OCI-LY7 (cell line): ENCODE measurements at regions not wholly inside any gene's neighbourhood (a gene's known extent, or its start where the extent isn't known, plus 50 kb on each side); places are given as distances from the start of the nearest gene placed in this dataset.

Source experiments
- BruUV-seq: library from RNA; stranded (reverse); fragments of 400-500 nt; replicated peaks from 2 replicates; lab custom pipeline; 2021; lab: Mats Ljungman, UMichigan
- CTCF ChIA-PET: fragments of 300-600 bp; sonication (Branson Sonifier 250); formaldehyde crosslinking; loops from one replicate; lab custom pipeline; 2022; ENCODE audit warnings: antibody characterized with exemption; ENCODE audit not compliant: unreplicated experiment; lab: Charles Lee
- POLR2A ChIA-PET: fragments of 300-600 bp; sonication (Branson Sonifier 250); formaldehyde crosslinking; loops from one replicate; lab custom pipeline; 2022; ENCODE audit warnings: antibody characterized with exemption; lab: Charles Lee
- DNase-seq: peaks from one replicate; pipeline ENCODE4 v3.0.0-alpha.2; 2015; ENCODE audit warnings: low spot score
- H2AFZ ChIP-seq: fragments of 200-600 bp; sonication (generic), shearing (Covaris generic); 2 replicates; pipeline ENCODE4 v1.6.1; 2014; ENCODE audit warnings: mild to moderate bottlenecking, antibody characterized with exemption, low read length, moderate library complexity
- H3K27ac ChIP-seq: fragments of 200-600 bp; sonication (generic); 2 replicates; pipeline ENCODE4 v1.5.1; 2014; ENCODE audit warnings: mixed run types, low read depth, mild to moderate bottlenecking, moderate library complexity, low read length, inconsistent platforms; ENCODE audit not compliant: poor library complexity, severe bottlenecking
- H3K36me3 ChIP-seq: fragments of 200-600 bp; sonication (generic); 2 replicates; pipeline ENCODE4 v1.6.1; 2014; ENCODE audit warnings: mild to moderate bottlenecking, antibody characterized with exemption, low read length, moderate library complexity, mixed read lengths; ENCODE audit not compliant: insufficient read depth
- H3K4me1 ChIP-seq: fragments of 200-600 bp; sonication (generic); 2 replicates; pipeline ENCODE4 v1.5.1; 2014; ENCODE audit warnings: mild to moderate bottlenecking, low read length; ENCODE audit not compliant: insufficient read depth, poor library complexity, severe bottlenecking
- H3K4me2 ChIP-seq: fragments of 200-600 bp; sonication (generic); 2 replicates; pipeline ENCODE4 v1.6.1; 2014; ENCODE audit warnings: mild to moderate bottlenecking, low read length
- H3K4me3 ChIP-seq: fragments of 200-600 bp; sonication (generic); 2 replicates; pipeline ENCODE4 v1.5.1; 2014; ENCODE audit warnings: mild to moderate bottlenecking, low read depth, low read length; ENCODE audit not compliant: poor library complexity, severe bottlenecking
- H3K79me2 ChIP-seq: fragments of 200-600 bp; sonication (generic); 2 replicates; pipeline ENCODE4 v1.6.1; 2016; ENCODE audit warnings: low read depth, mild to moderate bottlenecking, low read length, moderate library complexity, mixed read lengths; ENCODE audit not compliant: insufficient read depth
- H3K9me2 ChIP-seq: fragments of 200-600 bp; sonication (generic); 2 replicates; pipeline ENCODE4 v1.6.1; 2016; ENCODE audit warnings: mild to moderate bottlenecking, low read length, mixed read lengths; ENCODE audit not compliant: insufficient read depth
- H3K9me3 ChIP-seq: fragments of 200-600 bp; sonication (generic); 2 replicates; pipeline ENCODE4 v1.6.1; 2014; ENCODE audit warnings: mild to moderate bottlenecking, mixed run types, low read length, mixed read lengths
- H4K20me1 ChIP-seq: fragments of 200-600 bp; sonication (generic); 2 replicates; pipeline ENCODE4 v1.6.1; 2014; ENCODE audit warnings: mild to moderate bottlenecking, antibody characterized with exemption, low read length, moderate library complexity, mixed read lengths; ENCODE audit not compliant: insufficient read depth
- CTCF ChIP-seq: fragments of 200-600 bp; sonication (generic); conservative IDR thresholded peaks from 2 replicates; pipeline ENCODE4 v1.5.1; 2014; ENCODE audit warnings: mild to moderate bottlenecking, antibody characterized with exemption, low read length, moderate library complexity, mixed read lengths
- EZH2phosphoT487 ChIP-seq: fragments of 200-600 bp; sonication (generic); IDR thresholded peaks from 2 replicates; pipeline ENCODE4 v1.6.1; 2018; ENCODE audit warnings: low read depth, borderline replicate concordance, mild to moderate bottlenecking, mixed run types, antibody characterized with exemption, low read length, moderate library complexity, mixed read lengths
- intact Hi-C: fragments of 100-400 bp; cut with micrococcal nuclease; formaldehyde crosslinking; loops from one replicate; pipeline ENCODE4 v1.10.0; 2022; ENCODE audit not compliant: unreplicated experiment

- no peaks in the 10 kb centered on the region for H3K4me1 ChIP-seq
- DNase-seq: no peak
- intact Hi-C loops: no loop called here
- H2AFZ ChIP-seq: no peak overlapping the region
- H3K79me2 ChIP-seq: no peaks in the 10 kb centered on the region
- no peak overlapping the region for H3K4me3 ChIP-seq
- no peaks in the 10 kb centered on the region for H3K9me3 ChIP-seq
- H3K9me2 ChIP-seq: no peaks in the 10 kb centered on the region
- H4K20me1 ChIP-seq: no peaks in the 10 kb centered on the region
- ChIA-PET POLR2A (no interaction called here), CTCF (no interaction called here)
- H3K27ac ChIP-seq: no peak overlapping the region
- H3K4me2 ChIP-seq: no peak overlapping the region
- no peak for TF ChIP-seq CTCF
- BruUV-seq: no TSS peak
- H3K36me3 ChIP-seq: no peaks in the 10 kb centered on the region
Observed at GRCh38 chr2:163374282-163374681, 361.5 kb downstream of the FIGN start.

DNA sequence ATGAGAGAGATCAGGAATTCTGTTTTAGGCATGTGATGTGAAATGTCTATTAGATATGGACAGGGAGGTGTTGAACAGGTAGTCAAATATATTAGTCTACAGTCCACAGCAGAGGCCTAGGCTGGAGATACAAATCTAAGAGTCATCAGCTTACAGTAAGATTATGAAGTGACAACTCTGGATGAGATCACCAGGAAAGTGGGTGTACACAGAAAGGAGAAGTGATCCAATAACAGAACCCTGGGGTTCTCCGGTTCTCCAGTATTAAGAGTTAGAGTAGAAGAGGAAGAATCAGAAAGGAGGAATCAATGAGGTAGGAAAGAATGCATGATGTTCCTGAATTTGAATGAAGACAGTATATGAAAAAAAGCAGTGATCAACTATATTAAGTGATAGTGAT, 362.3 kb downstream of the FIGN start:
- Histone ChIP-seq H3K4me1 (no peaks in the 10 kb centered on the region), H3K36me3 (no peaks in the 10 kb centered on the region), H2AFZ (no peak overlapping the region), H3K79me2 (no peaks in the 10 kb centered on the region), H3K4me2 (no peak overlapping the region), H4K20me1 (no peaks in the 10 kb centered on the region), H3K9me3 (no peaks in the 10 kb centered on the region), H3K9me2 (no peaks in the 10 kb centered on the region), H3K27ac (no peak overlapping the region), H3K4me3 (no peak overlapping the region)
- CTCF ChIA-PET: no interaction called here
- no peak for TF ChIP-seq EZH2phosphoT487
- TF ChIP-seq CTCF: no peak
- no TSS peak for BruUV-seq
- intact Hi-C loops: no loop called here
- POLR2A ChIA-PET: interaction anchor here (0.6 kb wide), 1 partner anchor 234 kb away, joined by 3 read pairs; no protein-coding TSS in a partner anchor
- no peak for DNase-seq

DNA sequence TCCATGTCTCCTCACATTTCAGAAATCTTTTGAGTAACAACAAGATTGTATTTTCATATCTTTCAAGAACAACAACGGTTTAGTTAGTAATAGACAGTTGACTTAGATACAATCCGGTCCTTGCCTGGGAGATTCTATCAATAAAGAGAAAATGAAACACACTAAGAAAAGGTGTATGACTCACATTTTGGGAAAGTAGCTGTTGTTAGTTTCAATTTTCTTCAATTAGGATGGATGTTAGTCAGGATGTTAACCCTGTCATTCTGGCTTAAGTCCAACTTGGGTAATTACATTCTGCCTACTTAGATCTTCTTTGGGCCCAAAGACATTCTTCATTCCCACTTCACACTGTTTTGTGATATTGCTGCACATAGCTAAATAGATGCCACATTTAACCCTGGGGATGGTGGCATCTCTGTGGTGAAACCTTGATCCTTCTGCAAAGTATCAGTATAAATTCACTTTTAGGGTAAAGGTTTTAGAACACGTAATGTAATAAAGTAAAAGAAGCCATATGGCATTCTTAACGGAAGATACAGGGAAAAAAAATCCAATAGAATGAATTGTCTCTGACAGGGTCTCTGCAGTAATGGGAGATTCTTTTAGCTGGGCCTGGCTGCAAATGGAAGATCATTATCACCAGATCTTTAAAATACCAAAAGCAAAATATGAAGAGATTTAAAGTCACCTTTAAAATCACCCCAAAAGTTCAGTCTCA, 365.5 kb downstream of the FIGN start:
- ChIA-PET POLR2A (interaction anchor here (0.6 kb wide), 2 partner anchors 186 to 980 kb away, joined by 3 read pairs; no protein-coding TSS in a partner anchor), CTCF (no interaction called here)
- Histone ChIP-seq H3K9me3 (no peaks in the 10 kb centered on the region), H3K4me2 (no peak overlapping the region), H3K9me2 (no peaks in the 10 kb centered on the region), H3K27ac (no peak overlapping the region), H3K79me2 (no peaks in the 10 kb centered on the region), H3K36me3 (no peaks in the 10 kb centered on the region), H2AFZ (no peak overlapping the region), H4K20me1 (no peaks in the 10 kb centered on the region), H3K4me3 (no peak overlapping the region), H3K4me1 (no peaks in the 10 kb centered on the region)
- intact Hi-C loops: no loop called here
- no TSS peak for BruUV-seq
- TF ChIP-seq CTCF: no peak
- no peak for TF ChIP-seq EZH2phosphoT487
- no peak for DNase-seq
